ENCODE measurements at regions not wholly inside any gene's neighbourhood (a gene's known extent, or its start where the extent isn't known, plus 50 kb on each side); places are given as distances from the start of the nearest gene placed in this dataset.

DNA sequence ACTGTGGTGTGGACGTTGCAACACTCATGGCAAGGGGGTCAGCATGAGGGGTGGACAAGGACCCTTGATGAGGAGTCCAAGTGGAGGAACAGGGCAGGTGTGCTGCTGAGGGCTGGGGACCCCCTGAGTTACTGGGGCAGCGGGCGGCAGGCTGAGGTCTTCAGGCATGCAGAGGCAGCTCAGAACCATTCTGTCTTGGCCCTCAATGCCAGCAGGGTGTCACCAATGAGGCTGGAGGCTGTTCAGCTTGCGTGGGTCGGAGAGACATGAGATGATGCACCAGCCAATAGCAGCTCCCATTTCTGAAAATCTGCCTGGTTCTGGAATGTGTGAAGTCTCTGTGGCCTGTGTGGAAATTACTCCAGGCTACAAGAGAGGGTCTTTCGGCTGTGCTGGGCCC, 105.4 kb downstream of the INHBB start:
- no peak for FAIRE-seq
- DNase-seq (ENCODE audit: extremely low spot score, insufficient read length, low read depth), result no peak

- FAIRE-seq (no peak), DNase-seq (ENCODE audit: extremely low spot score, insufficient read length, low read depth) (no peak)
Observed at GRCh38 chr2:120452131-120452530, 106.2 kb downstream of the INHBB start.

GRCh38 chr2:120452945-120453634, 107.2 kb downstream of the INHBB start:
- no peak for DNase-seq (ENCODE audit: extremely low spot score, insufficient read length, low read depth)
- no peak for FAIRE-seq

- FAIRE-seq, result no peak
- no peak for DNase-seq (ENCODE audit: extremely low spot score, insufficient read length, low read depth)
Observed at GRCh38 chr2:120453635-120453998, 107.7 kb downstream of the INHBB start.

DNA sequence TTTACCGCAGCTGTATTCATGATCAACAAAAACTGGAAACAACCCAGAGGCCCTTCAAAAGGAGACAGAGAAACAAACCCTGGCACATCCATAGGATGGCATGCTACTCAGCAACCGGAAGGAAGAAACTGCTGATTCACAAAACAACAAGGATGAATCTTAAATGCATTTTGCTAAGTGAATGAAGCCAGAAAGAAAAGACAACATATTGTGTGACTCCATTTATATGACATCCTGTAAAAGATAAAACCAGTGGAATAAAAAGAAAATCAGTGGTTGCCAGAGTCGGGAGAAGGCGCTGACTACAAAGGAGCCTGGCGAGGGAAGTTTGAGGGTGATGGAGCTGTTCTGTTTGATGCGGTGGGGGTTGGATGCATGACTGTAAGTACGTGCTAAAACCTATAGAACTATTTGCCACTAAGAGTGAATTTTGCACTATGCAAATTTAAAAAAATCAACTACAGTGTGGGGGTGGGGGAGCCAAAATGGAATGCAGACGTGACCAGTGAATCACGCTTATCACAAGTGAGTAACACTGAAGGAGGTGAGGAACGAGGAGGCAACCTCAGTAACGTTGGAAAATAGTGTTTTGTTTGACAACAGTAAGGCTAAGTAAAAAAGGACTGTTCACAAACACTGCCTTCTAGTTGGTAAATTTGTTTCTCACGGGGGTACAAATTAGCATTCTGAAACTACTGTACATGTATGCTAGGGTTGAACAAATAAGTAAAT, 108.9 kb downstream of the INHBB start:
- no peak for FAIRE-seq
- DNase-seq (ENCODE audit: extremely low spot score, insufficient read length, low read depth), result no peak

DNA sequence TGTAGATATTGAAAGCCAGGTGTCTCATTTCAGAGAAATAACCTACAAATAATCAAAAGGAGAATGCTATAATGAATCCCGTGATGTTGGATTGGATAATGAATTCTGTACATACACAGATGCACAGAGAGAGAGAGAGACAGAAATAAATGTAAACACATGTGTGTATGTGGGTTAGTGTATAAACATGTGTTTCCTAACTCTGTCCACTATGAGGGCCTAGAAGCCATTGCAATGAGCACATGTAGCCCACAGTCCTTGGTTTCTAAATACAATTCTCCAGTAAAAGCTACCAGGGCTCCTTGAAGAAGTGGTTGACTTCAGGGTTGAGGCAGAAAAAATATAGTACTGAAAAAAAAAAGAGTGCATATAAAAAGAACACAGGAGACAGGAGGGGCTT, 109.5 kb downstream of the INHBB start:
- DNase-seq (ENCODE audit: extremely low spot score, insufficient read length, low read depth) (no peak), FAIRE-seq (no peak)

DNA sequence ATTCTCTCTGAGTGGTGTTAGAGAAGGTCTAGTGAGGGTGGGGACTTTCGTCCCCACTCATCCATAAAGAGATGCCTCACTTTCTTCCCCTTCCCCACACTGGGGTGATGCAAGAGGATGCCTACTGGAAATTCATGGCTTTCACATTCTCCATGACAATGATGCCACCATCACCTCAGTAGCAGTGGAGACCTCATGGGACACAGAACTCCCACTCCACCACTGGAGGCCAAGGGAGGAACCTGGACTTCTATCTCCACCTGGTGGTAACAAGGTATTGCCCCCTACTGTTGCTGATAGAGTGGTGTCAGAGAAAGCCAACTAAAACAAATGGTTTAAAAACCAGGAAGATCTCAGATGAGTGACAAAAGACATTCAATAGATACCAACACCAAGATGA, 110.9 kb downstream of the INHBB start:
- no peak for FAIRE-seq
- no peak for DNase-seq (ENCODE audit: extremely low spot score, insufficient read length, low read depth)

DNA sequence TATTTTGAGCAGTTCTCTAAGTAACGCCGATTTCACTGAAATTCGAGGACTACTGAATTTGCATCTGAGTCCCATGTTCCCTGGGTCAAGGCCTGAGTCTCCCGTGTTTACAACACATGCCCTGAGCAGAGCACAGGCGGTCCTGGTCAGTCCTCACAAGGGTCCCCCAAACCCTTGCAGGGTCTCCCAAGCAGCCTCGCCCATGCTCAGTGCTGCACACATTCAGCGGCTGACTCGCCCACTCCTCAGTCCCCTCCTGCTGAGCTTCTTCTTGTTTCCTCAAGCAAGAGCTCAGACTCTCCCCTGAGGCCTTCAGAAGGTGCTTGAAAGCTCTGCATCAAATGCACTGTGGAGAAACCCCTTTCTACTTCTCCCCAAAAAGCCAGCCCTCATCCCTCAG, 114.6 kb downstream of the INHBB start:
- FAIRE-seq (no peak), DNase-seq (ENCODE audit: extremely low spot score, insufficient read length, low read depth) (no peak)

DNA sequence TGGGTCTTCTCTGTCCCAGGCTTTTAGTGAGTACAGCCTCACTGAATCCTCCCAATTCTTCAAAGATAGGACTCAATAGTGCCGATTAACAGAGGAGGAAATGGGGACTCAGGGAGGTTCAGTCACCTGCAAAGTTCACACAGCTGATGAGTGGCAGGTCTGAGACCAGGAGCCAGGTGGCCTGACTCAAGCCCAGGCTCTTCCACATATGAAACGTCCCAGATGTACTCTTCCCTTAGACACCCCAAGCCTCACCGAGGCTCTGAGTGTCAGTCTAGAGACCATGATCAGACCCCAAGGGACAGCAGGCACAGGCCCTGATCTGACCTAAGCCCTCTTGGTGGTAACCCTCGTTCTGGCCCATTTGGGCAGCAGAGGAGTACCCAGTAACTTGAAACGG, 115.2 kb downstream of the INHBB start:
- no peak for FAIRE-seq
- DNase-seq (ENCODE audit: extremely low spot score, insufficient read length, low read depth), result no peak

DNA sequence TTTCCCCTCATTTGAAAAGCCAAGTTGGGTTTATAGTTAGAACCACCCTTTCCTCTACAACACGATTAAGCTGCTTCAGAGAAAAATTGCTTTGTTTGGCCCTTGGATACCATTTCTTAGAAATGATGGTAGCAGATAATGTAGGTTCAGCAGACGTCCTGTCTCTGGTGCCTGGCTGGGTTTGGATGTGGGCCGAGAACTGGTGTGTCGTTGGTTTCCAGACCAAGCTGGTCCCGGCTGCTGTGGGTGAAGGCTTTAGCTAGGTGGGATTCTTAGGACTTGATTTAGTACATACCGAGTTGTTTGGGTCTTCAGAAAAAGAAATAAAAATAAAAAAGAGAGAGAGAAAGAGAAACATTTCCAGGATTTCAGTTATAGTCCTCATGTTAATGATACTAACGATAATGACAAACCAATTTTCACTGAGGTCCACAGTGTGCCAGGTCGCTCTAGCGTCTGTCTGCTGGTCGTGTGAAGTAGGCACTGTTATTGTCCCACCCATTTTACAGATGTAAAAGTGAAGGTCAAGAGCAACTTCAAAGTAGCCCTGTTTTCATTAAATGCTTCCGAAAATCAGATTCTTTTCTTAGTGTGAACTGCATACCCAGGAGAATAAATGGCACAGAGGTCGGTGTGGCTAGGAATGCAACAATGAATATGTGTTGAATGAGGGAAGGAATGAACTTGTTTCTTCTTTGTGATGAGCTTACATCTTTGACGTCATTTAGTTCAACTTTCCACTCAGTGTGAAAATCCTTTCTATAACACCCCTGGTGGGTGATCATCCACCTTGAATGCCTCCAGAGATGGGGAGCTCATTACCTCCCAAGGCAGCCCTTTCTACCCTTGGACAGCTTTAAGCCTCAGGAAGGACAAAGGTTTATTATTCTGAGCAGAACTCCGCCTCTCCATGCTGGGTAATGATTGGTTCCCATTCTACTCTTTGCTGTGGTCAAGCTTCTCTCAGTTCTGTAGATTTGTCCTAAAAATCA, 115.9 kb downstream of the INHBB start:
- no peak for DNase-seq (ENCODE audit: extremely low spot score, insufficient read length, low read depth)
- no peak for FAIRE-seq

DNA sequence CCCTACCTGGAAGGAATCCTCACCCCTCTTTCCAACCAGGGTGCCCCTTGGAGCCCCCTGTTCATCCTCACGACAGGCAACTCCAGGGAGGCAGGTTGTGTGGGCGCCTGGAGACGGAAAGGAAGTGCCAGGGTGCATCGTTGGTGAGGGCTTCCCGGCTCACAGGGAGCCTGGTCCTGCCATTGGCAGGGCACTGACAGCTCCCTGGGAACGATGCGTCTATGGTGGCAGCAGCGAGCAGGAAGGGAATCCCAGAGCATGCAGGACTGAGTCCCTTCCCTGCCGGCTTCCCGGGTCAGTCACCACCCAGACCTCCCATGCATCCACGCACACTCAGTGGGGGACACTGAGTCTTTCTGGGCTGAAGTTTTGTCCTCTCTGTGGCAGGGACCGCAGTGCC, 117.6 kb downstream of the INHBB start:
- FAIRE-seq (no peak), DNase-seq (ENCODE audit: extremely low spot score, insufficient read length, low read depth) (no peak)

DNA sequence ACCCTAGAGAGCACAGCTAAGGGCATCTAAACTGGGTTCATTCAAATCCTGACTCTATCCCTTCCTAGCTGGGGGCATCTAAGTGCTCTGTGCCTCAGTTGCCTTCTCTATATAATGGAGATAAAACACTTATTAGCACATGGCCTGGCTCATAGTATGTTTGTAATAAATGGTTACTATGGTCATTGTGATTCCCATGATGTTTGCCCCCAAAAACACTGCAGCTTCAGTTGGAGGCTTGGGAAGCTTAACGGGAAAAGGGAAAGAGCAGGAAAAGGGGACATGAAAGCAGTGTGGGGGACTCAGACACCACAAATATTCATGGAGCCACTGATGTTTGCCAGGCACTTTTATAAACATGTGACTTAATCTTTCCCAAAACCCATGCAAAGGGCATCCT, 118.1 kb downstream of the INHBB start:
- no peak for DNase-seq (ENCODE audit: extremely low spot score, insufficient read length, low read depth)
- no peak for FAIRE-seq

DNA sequence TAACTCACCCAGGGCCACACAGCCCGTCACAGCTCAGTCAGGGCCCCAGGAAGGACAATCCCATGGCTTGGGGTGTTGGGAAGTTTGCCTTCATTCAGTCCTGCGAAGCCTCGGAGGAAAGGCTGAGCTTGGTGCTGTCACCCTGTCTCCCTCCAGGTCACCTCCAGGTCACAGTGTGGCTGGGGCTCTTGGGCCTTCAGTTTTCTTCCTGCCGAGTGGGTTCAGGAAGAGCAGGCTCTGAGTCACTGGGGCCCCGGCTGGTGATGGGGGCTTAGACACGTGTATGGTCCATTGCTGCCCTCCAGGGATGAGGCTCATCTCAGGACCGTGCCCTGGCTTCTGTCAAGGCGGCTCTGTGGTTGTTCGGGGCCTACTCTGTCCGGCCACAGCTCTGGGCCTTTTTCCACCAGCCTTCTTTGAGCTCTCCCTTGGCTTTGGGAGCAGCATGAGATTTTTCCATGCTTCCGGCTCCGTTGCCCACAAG, 118.6 kb downstream of the INHBB start:
- FAIRE-seq, result no peak
- no peak for DNase-seq (ENCODE audit: extremely low spot score, insufficient read length, low read depth)

- FAIRE-seq (no peak), DNase-seq (ENCODE audit: extremely low spot score, insufficient read length, low read depth) (no peak)
Observed at GRCh38 chr2:120465012-120465700, 119.2 kb downstream of the INHBB start.

- DNase-seq (ENCODE audit: extremely low spot score, insufficient read length, low read depth), result no peak
- FAIRE-seq, result no peak
Observed at GRCh38 chr2:120465701-120465988, 119.7 kb downstream of the INHBB start.

DNA sequence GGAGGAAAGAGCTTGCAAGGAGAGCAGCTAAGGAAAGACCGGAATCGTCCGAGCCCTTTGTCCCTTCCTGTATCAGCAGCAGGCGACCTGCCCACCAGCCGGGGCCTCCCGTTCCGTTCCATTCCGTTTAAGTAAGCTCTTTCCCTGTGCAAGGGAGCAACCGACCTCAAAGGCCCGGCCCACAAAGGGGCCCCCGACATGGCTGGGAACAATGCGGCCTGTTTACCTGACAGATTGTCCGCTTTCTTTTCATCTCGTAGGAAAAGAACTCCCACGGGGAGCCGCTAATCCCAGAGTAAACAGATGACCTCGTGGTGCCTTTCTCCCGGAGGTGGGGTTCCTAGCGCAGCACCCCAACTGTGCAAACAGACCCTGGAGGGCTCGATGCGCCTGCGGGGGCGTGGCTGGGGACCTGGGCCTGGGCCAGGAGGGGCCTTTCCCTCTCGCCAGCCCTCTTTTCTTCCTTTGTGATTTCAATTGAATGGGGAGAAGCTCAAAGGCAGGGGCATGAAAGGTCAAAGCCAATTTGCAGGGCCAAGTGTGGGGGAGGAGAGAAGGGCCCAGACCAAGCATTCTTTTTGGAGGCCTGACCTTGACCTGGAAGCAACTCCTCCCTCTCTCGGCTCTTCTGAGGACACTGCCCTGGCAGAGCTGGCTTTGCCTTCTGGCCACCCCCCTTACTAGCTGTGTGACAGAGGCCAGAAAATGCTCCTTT, 120.2 kb downstream of the INHBB start:
- FAIRE-seq (no peak), DNase-seq (ENCODE audit: extremely low spot score, insufficient read length, low read depth) (no peak)

GRCh38 chr2:120466704-120467054, 120.7 kb downstream of the INHBB start:
- DNase-seq (ENCODE audit: extremely low spot score, insufficient read length, low read depth) (no peak), FAIRE-seq (no peak)

- DNase-seq (ENCODE audit: extremely low spot score, insufficient read length, low read depth) (no peak), FAIRE-seq (no peak)
Observed at GRCh38 chr2:120468136-120468535, 122.2 kb downstream of the INHBB start.

DNA sequence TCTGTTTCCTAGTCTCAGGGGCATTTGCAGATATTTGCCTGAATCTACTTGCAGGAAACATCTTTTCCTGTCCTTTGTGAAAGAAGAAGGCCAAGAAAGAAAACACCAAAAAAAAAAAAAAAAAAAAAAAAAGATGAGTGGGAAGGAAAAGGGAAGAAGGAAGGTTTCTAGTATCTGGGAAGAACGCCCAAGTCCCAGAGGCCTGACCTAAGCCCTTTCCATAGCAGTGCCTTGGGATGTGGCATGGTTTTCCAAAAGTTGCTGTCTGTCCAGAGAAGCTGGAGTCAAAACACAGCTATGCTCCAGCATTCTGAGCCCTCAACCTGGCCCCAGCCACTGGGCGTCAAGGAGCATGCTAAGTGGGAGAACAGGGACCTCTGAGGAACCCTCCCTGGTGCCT, 123.5 kb downstream of the INHBB start:
- FAIRE-seq (no peak), DNase-seq (ENCODE audit: extremely low spot score, insufficient read length, low read depth) (no peak)

Data from GM18507 (cell line).